GM21423 (cell line): ENCODE measurements at regions not wholly inside any gene's neighbourhood (a gene's known extent, or its start where the extent isn't known, plus 50 kb on each side); places are given as distances from the start of the nearest gene placed in this dataset.

ENCODE experiments used
- ATAC-seq: cut with Tn5 transposase; IDR thresholded peaks from one replicate; pipeline ENCODE4 v1.9.1; 2021; ENCODE audit warnings: mild to moderate bottlenecking, moderate library complexity; ENCODE audit not compliant: unreplicated experiment

DNA sequence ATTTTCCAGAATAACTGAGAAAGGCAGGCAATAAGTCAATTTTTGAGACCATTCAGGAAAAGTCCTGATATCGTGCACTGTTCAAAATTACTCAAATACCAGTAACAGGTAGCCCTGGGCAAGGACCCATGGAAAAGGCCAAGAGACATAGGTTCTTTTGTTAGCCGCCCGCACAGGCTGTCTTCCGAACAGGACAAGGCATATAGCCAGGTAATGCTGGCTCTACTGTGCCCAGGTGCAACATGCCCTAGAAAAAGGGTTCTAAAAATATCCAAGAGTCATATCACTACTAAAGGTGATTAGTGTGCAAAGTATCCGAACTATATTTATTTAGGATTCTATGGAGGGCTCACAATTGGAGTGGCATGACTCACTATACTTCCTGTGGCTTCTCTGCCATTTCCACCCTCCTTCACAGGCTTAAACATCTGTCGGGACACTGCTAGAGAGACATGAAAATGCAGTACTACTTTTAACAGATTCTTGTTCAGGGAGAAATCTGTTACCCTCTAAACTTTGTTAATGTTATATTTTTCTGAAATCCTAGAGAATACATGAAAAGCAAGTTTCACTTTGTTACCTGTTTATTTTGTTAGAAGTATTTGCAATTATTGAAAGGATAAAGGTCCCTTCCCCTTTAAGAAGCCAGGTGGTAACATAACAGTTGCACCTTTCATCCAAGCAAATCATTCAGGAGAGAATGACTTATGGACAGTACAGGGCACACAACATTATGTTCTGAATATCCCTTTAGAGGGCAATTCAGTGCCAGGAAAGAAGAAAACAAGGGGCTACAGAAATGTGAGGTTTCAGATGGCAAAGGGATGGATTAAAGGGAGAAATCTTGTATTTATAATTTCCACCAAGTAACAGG is 293.3 kb upstream of the THBS1 start:
- no peak for ATAC-seq

GRCh38 chr15:39290711-39291435 is 290.0 kb upstream of the THBS1 start:
- ATAC-seq, result no peak

DNA sequence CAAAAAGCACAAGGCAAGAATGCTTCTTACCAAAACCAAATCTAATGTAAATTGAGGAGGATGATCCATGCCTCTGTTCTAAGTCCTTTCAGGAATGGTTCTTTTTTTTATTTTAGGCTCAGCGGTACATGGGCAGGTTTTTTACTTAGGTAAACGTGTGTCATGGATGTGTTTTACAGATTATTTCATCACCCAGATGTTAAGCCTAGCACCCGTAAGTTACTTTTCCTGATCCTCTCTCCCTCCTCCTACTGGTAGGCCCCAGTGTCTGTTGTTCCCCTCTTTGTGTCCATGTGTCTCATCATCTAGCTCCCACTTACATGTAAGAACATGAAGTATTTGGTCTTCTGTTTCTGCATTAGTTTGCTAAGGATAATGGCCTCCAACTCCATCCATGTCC is 289.2 kb upstream of the THBS1 start:
- ATAC-seq, result no peak

- no peak for ATAC-seq
These were observed 283.9 kb upstream of the THBS1 start for GRCh38 chr15:39296955-39297354.

GRCh38 chr15:39298271-39298962 is 282.5 kb upstream of the THBS1 start:
- ATAC-seq, result no peak

DNA sequence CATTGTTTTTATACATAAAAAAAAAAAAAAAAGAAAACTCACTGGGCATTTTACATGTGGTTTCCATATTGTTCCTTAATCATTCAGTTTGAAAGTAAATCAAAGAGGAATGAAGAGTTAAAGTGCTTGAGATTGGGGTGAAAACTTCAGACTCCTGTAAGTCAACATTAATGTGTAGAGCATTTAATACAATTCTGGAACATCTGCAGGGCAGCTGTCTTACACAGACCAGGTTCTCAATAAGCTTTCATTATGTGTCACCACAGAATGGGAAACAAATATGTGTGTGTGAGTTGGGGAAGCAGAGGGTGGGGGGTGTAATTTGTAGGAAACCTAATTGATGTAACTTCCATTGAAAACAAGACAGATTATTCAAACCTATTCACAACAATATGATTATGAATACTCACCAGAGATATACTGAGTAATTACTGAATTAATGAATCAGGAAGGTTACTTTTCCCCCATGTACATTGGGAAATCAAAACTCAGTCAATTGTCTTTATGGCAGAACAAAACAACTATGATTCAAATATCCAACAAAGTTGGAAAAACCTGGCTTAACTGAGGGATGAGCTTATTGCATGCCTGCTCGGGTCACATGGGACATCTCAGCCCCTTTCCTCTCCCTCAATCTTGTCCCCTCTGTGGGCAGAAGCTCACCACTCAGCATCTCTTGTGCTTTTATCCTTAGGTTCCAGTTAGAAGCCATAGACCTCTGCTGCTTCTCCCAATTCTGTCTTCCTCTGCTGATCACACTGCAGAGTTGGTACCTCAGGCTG is 281.2 kb upstream of the THBS1 start:
- no peak for ATAC-seq

GRCh38 chr15:39300451-39301153 is 280.3 kb upstream of the THBS1 start:
- ATAC-seq, result no peak

DNA sequence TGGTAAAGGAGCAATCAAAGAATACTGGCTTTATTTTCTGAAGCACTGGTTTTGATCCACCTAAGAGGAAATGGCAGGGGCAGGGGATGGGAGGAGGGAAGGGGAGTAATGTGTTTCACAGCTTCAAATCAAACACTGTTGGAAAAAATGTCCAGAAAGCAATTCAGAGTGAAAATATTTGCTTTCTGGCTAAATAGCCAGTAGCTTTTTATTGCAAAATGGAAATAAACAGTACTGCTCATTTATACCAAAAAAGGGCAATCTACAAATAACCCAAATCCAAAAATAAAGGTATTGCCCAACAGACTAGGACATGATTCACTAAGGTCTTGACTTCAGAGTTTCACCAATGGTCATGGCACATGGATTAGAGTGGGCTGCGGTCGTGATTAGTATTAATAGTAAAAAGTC is 279.3 kb upstream of the THBS1 start:
- ATAC-seq, result no peak

GRCh38 chr15:39302936-39303335 is 277.9 kb upstream of the THBS1 start:
- ATAC-seq, result no peak

- no peak for ATAC-seq
These were observed 276.6 kb upstream of the THBS1 start for GRCh38 chr15:39304201-39304841.

GRCh38 chr15:39304931-39305728 is 275.7 kb upstream of the THBS1 start:
- no peak for ATAC-seq

DNA sequence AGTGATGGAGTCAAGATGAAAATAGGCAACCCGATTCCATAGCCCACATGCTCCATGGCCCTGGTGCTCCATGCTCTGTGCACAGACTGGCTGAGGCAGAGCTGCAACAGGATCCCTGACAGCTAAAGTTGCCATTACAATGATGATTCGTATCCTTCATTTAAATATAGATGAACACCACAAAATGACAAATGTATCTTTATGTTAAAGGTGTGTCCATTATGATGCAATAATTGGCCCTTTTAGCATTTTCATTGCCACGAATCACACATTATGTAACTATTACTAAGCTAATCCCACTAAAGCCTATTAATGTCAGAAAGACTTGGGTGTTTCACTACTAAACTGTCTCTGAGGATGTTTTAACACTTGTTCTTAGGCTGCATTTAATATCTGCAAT is 270.2 kb upstream of the THBS1 start:
- ATAC-seq, result no peak

GRCh38 chr15:39312984-39313383 is 267.9 kb upstream of the THBS1 start:
- ATAC-seq, result no peak

GRCh38 chr15:39313467-39313866 is 267.4 kb upstream of the THBS1 start:
- ATAC-seq, result no peak

GRCh38 chr15:39313881-39314280 is 267.0 kb upstream of the THBS1 start:
- ATAC-seq, result no peak

- ATAC-seq, result no peak
These were observed 265.6 kb upstream of the THBS1 start for GRCh38 chr15:39315206-39315850.

GRCh38 chr15:39317225-39317624 is 263.7 kb upstream of the THBS1 start:
- ATAC-seq, result no peak

DNA sequence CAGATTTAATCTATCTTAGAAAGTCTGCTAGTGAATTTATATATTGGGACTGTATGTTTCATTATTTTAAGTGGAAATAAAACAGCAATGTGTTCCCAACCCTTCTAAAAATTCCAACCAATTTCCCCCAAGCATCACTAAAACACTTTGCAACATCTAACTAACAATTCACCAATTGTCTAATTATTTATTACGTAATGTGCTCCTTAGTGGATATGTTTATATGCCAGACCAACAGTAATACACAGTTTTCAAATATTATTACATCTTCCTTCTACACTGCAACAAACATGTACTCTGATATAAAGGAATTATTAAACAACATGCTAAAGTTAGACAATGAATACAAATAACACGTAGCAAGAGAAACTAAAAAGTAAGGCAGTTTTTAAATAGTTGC is 262.6 kb upstream of the THBS1 start:
- no peak for ATAC-seq
